ENCODE measurements at regions not wholly inside any gene's neighbourhood (a gene's known extent, or its start where the extent isn't known, plus 50 kb on each side); places are given as distances from the start of the nearest gene placed in this dataset.

- Histone ChIP-seq H3K4me1 (ENCODE audit: control insufficient read depth, insufficient read depth, low read length) (no peaks in the 10 kb centered on the region), H3K9ac (ENCODE audit: extremely low read depth, low read length, poor library complexity, severe bottlenecking) (no peak overlapping the region), H3K9me3 (ENCODE audit: control insufficient read depth, low read length) (no peaks in the 10 kb centered on the region), H3K36me3 (ENCODE audit: control insufficient read depth, insufficient read depth, low read length) (no peaks in the 10 kb centered on the region), H3K27me3 (ENCODE audit: control insufficient read depth, insufficient read depth, low read length, poor library complexity, severe bottlenecking) (no peaks in the 10 kb centered on the region), H3K4me3 (ENCODE audit: low read length) (no peak overlapping the region), H3K27ac (ENCODE audit: low read depth, low read length) (no peak overlapping the region)
- DNase-seq: no peak
- TF ChIP-seq, protein P1, sequence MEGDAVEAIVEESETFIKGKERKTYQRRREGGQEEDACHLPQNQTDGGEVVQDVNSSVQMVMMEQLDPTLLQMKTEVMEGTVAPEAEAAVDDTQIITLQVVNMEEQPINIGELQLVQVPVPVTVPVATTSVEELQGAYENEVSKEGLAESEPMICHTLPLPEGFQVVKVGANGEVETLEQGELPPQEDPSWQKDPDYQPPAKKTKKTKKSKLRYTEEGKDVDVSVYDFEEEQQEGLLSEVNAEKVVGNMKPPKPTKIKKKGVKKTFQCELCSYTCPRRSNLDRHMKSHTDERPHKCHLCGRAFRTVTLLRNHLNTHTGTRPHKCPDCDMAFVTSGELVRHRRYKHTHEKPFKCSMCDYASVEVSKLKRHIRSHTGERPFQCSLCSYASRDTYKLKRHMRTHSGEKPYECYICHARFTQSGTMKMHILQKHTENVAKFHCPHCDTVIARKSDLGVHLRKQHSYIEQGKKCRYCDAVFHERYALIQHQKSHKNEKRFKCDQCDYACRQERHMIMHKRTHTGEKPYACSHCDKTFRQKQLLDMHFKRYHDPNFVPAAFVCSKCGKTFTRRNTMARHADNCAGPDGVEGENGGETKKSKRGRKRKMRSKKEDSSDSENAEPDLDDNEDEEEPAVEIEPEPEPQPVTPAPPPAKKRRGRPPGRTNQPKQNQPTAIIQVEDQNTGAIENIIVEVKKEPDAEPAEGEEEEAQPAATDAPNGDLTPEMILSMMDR (conservative IDR thresholded peaks at IDR 0.05): no peak
- Mint-ChIP-seq H3K4me1 (no peaks in the 10 kb centered on the region), H3K27ac (no peak overlapping the region), H3K4me3 (no peak overlapping the region), H3K9me3 (peaks cover 8% of the 10 kb centered on the region), H3K27me3 (ENCODE audit: insufficient read depth) (no peaks in the 10 kb centered on the region), H3K36me3 (ENCODE audit: low read depth) (no peaks in the 10 kb centered on the region)
- 94% methylated on average over 4 of the region's 4 CpGs; no CpG with 5 or more reads in 1 of the 2 experiments for WGBS, 2 experiments (ENCODE audit: insufficient coverage in 1 of 2, insufficient read length in 1 of 2)
Measured at GRCh38 chr10:65112573-65112972, 1591.4 kb downstream of the REEP3 start.

DNA sequence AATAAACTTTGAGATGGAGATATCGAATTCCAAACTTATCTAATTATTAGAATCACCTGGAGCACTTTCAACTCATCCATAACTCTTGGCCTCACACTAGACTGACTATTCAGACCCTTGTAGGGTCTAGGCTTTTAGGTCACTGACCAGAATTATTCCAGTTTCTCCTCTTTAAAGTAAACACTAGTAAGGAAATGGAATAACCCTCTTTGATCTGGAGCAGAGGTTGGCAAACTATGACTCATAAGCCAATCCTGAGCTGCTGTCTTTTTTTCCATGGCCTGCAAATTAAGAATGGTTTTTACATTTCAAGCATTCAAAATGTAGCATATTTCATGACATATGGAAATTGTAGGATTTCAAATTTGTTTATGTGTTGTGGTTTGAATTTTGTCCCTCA lies 1601.9 kb downstream of the REEP3 start:
- no peaks in the 10 kb centered on the region for H3K36me3 Mint-ChIP-seq (ENCODE audit: low read depth)
- Histone ChIP-seq H3K27me3 (ENCODE audit: control insufficient read depth, insufficient read depth, low read length, poor library complexity, severe bottlenecking) (no peaks in the 10 kb centered on the region), H3K36me3 (ENCODE audit: control insufficient read depth, insufficient read depth, low read length) (no peaks in the 10 kb centered on the region), H3K27ac (ENCODE audit: low read depth, low read length) (no peak overlapping the region), H3K9me3 (ENCODE audit: control insufficient read depth, low read length) (no peaks in the 10 kb centered on the region), H3K4me1 (ENCODE audit: control insufficient read depth, insufficient read depth, low read length) (no peaks in the 10 kb centered on the region), H3K4me3 (ENCODE audit: low read length) (no peak overlapping the region), H3K9ac (ENCODE audit: extremely low read depth, low read length, poor library complexity, severe bottlenecking) (no peak overlapping the region)
- no peaks in the 10 kb centered on the region for H3K9me3 Mint-ChIP-seq
- TF ChIP-seq, protein P1 (conservative IDR thresholded peaks at IDR 0.05): no peak
- peaks cover 13% of the 10 kb centered on the region for H3K4me1 Mint-ChIP-seq
- no peaks in the 10 kb centered on the region for H3K27me3 Mint-ChIP-seq (ENCODE audit: insufficient read depth)
- no peak for DNase-seq
- H3K27ac Mint-ChIP-seq: no peak overlapping the region
- 97% methylated on average over 1 of the region's 1 CpG; no CpG with 5 or more reads in 1 of the 2 experiments for WGBS, 2 experiments (ENCODE audit: insufficient coverage in 1 of 2, insufficient read length in 1 of 2)
- no peak overlapping the region for H3K4me3 Mint-ChIP-seq

GRCh38 chr10:65125212-65125611 lies 1604.0 kb downstream of the REEP3 start:
- Mint-ChIP-seq H3K27ac (no peak overlapping the region), H3K4me1 (peaks cover 13% of the 10 kb centered on the region), H3K9me3 (no peaks in the 10 kb centered on the region), H3K27me3 (ENCODE audit: insufficient read depth) (no peaks in the 10 kb centered on the region), H3K4me3 (no peak overlapping the region), H3K36me3 (ENCODE audit: low read depth) (no peaks in the 10 kb centered on the region)
- no peaks in the 10 kb centered on the region for H3K27me3 ChIP-seq (ENCODE audit: control insufficient read depth, insufficient read depth, low read length, poor library complexity, severe bottlenecking)
- no peaks in the 10 kb centered on the region for H3K36me3 ChIP-seq (ENCODE audit: control insufficient read depth, insufficient read depth, low read length)
- TF ChIP-seq, protein P1 (conservative IDR thresholded peaks at IDR 0.05): no peak
- H3K9ac ChIP-seq (ENCODE audit: extremely low read depth, low read length, poor library complexity, severe bottlenecking): no peak overlapping the region
- H3K9me3 ChIP-seq (ENCODE audit: control insufficient read depth, low read length): no peaks in the 10 kb centered on the region
- DNase-seq: no peak
- H3K27ac ChIP-seq (ENCODE audit: low read depth, low read length): no peak overlapping the region
- WGBS, 2 experiments (ENCODE audit: insufficient coverage in 1 of 2, insufficient read length in 1 of 2): 60 to 78% methylated on average over 1 to 2 of the region's 2 CpGs
- H3K4me3 ChIP-seq (ENCODE audit: low read length): no peak overlapping the region
- H3K4me1 ChIP-seq (ENCODE audit: control insufficient read depth, insufficient read depth, low read length): no peaks in the 10 kb centered on the region
